Dermis microvascular lymphatic vessel endothelial cell (primary cell): ENCODE measurements at regions not wholly inside any gene's neighbourhood (a gene's known extent, or its start where the extent isn't known, plus 50 kb on each side); places are given as distances from the start of the nearest gene placed in this dataset.

Source experiments
- DNase-seq, 2 donors: peaks; one replicate each; pipeline versions ENCODE4 v3.0.0 to v3.0.0-alpha.2; 2010; ENCODE audit warnings: low read depth in 2 of 2

DNA sequence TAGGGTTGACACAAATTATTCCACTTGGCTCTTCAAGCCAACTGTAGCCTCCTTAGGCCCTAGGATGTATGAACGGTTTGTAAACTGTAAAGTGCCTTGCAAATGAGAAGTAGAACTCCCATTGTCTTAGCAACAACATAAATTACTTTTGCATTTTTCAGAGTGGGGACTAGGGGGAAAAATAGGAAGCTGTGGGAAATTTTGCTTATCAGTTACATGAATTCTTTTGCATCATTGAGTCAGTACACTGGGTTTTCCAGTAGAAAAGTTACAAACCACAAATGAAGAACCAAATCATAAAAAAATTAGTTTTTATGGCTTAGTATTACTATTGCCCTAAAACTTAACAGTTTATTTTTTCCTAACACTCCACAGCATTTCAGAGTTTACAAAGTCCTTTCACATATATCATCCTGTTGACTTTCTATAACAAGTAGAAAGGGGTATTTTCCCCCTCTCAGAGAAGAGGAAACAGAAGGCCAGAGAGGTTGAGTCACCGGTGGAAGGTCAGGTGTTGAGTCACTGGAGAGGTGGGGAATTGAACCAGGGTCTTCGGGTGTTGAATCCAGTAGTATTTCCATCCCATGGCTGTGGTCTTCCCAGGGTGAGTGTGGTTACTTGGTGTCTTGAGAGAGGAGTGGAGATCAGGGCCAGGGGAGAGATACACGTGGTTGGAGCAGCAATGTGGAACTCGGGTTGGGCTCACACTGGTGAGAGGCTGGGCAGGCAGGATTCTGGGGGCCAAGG is 71.9 kb upstream of the USP24 start:
- peak in 1 of 2 donors; percentile 41 for DNase-seq

DNA sequence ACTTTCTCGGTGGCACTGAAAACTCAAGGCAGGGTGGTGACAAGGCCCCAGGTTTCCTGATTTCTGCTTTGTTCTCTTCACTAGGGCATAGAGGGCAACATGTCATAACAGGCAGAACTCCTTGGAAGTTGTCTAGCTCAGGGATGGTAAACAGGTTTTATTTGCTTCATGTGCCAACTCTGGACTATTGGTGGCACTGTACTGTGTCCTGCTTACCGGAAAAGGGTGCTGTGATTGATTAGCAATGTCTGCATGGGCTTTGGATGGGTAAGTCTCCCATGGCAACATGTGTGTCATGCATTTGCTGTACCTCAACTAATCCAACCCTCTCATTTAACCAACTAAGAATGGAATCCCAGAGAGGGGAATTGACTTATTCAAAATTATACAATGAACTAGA is 70.7 kb upstream of the USP24 start:
- peak in 1 of 2 donors; percentile 27 for DNase-seq

DNA sequence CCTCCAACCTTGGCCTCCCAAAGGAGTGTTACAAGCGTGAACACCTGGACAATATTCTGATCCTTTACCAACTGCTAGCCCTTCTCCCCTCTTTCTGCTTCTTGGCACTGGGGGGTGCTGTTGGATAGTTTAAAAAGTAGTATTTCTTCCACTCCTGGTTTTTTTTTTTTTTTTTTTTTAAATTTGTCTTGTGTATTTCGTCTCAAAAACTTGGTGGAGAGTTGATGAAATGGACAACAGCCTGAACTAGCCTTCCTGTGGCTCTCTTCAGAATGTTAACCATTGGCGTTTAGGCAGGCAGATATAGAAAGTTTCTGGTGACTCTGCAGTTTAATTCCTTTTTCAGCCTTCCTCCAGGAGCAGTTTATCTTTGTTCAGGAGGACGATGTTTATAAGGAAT is 69.7 kb upstream of the USP24 start:
- peak in 1 of 2 donors; percentile 57 for DNase-seq

- DNase-seq: no peak
Observed at GRCh38 chr1:55282058-55282457, 66.9 kb upstream of the USP24 start.

DNA sequence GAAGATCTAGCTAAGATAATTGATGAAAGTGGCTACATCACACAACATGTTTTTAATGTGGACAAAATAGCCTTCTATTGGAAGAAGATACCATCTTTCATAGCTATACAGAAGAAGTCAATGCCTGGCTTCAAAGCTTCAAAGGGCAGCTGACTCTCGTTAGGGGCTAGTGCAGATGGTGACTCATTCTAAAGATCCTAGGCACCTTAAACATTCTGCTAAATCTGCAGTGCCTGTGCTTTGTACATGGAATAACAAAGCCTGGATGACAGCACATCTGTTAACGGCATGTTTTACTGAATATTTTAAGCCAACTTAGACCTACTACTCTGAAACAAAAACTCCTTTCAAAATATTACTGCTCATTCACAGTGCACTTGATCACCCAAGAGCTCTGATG is 65.6 kb upstream of the USP24 start:
- DNase-seq: no peak

GRCh38 chr1:55279627-55280026 is 64.5 kb upstream of the USP24 start:
- no peak for DNase-seq

DNA sequence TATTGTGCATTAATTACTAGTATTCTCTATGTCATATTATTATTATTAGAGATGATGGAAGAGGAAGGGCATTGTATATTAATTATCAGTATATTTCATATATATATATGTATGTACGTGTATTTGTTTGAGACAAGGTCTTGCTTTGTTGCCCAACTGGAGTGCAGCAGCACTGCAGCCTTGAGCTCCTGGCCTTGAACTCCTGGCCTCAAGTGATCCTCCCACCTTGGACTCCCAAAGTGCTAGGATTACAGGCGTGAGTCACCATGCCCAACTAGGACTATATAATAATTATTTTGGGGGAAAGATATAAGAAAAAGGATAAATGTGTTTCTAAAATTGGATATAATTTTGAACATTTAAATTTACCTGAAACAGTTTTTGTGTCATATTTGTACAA is 63.2 kb upstream of the USP24 start:
- no peak for DNase-seq

GRCh38 chr1:55277377-55278130 is 62.4 kb upstream of the USP24 start:
- DNase-seq: peak; percentile 55 to 73

DNA sequence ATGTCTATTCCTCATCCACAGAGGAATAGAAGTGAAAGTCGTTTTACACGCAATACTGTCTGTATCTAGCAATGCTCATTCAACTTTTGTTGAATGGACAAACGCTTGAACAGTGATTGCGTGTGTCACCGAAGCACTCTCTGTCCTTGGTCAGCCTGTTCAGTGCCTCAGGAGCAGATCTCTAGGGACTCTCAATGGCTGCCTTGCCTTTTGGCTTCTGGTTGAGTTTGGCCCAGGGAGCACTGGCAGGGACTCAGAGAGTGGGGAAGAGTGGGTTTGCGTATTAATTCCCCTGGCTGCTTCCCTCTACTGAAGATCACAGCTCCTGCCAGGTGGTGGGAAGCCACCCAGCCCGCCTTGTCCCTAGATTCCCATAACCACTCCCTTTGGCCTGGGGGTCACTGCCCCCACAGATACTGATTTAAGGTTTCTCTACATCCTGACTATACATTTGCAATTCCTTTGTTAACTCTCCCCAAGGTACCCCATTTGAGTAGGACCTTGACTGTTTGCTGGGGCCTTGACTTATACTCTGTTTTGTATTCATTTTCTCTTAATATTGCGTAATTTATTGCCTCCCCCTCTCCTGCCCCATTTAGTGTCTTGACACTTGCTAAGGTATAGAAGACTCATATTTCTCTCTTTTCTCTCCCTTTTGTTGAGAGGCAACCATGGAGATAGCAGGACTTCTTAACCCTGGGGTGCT is 61.7 kb upstream of the USP24 start:
- peak in 1 of 2 donors; percentile 17 for DNase-seq

GRCh38 chr1:55275941-55276341 is 60.8 kb upstream of the USP24 start:
- DNase-seq: peak; percentile 33 to 62

GRCh38 chr1:55275151-55275748 is 60.1 kb upstream of the USP24 start:
- no peak for DNase-seq

DNA sequence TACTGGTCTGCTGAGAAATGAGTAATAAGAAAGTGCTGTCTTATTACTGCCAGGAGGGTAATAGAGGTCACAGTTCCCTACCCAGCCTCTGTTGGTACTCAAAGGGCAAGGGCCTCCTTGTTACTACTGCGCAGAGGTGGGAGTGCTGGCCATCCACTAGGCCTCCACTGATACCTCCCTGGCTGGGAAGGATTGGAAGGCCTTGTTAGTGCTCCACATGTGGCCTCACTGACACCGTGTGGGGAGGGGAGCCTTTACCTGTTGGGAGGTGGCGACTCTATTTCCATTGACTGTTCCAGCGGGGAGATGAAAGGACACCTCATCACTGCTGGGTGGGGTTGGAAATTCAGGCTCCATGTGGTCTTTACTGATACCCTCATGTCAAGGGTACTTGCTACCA is 57.8 kb upstream of the USP24 start:
- no peak for DNase-seq
